OCI-LY7 (cell line): ENCODE measurements at regions not wholly inside any gene's neighbourhood (a gene's known extent, or its start where the extent isn't known, plus 50 kb on each side); places are given as distances from the start of the nearest gene placed in this dataset.

Source experiments
- BruUV-seq: library from RNA; stranded (reverse); fragments of 400-500 nt; replicated peaks from 2 replicates; lab custom pipeline; 2021; lab: Mats Ljungman, UMichigan
- CTCF ChIA-PET: fragments of 300-600 bp; sonication (Branson Sonifier 250); formaldehyde crosslinking; loops from one replicate; lab custom pipeline; 2022; ENCODE audit warnings: antibody characterized with exemption; ENCODE audit not compliant: unreplicated experiment; lab: Charles Lee
- POLR2A ChIA-PET: fragments of 300-600 bp; sonication (Branson Sonifier 250); formaldehyde crosslinking; loops from one replicate; lab custom pipeline; 2022; ENCODE audit warnings: antibody characterized with exemption; lab: Charles Lee
- DNase-seq: peaks from one replicate; pipeline ENCODE4 v3.0.0-alpha.2; 2015; ENCODE audit warnings: low spot score
- H2AFZ ChIP-seq: fragments of 200-600 bp; sonication (generic), shearing (Covaris generic); 2 replicates; pipeline ENCODE4 v1.6.1; 2014; ENCODE audit warnings: mild to moderate bottlenecking, antibody characterized with exemption, low read length, moderate library complexity
- H3K27ac ChIP-seq: fragments of 200-600 bp; sonication (generic); 2 replicates; pipeline ENCODE4 v1.5.1; 2014; ENCODE audit warnings: mixed run types, low read depth, mild to moderate bottlenecking, moderate library complexity, low read length, inconsistent platforms; ENCODE audit not compliant: poor library complexity, severe bottlenecking
- H3K36me3 ChIP-seq: fragments of 200-600 bp; sonication (generic); 2 replicates; pipeline ENCODE4 v1.6.1; 2014; ENCODE audit warnings: mild to moderate bottlenecking, antibody characterized with exemption, low read length, moderate library complexity, mixed read lengths; ENCODE audit not compliant: insufficient read depth
- H3K4me1 ChIP-seq: fragments of 200-600 bp; sonication (generic); 2 replicates; pipeline ENCODE4 v1.5.1; 2014; ENCODE audit warnings: mild to moderate bottlenecking, low read length; ENCODE audit not compliant: insufficient read depth, poor library complexity, severe bottlenecking
- H3K4me2 ChIP-seq: fragments of 200-600 bp; sonication (generic); 2 replicates; pipeline ENCODE4 v1.6.1; 2014; ENCODE audit warnings: mild to moderate bottlenecking, low read length
- H3K4me3 ChIP-seq: fragments of 200-600 bp; sonication (generic); 2 replicates; pipeline ENCODE4 v1.5.1; 2014; ENCODE audit warnings: mild to moderate bottlenecking, low read depth, low read length; ENCODE audit not compliant: poor library complexity, severe bottlenecking
- H3K79me2 ChIP-seq: fragments of 200-600 bp; sonication (generic); 2 replicates; pipeline ENCODE4 v1.6.1; 2016; ENCODE audit warnings: low read depth, mild to moderate bottlenecking, low read length, moderate library complexity, mixed read lengths; ENCODE audit not compliant: insufficient read depth
- H3K9me2 ChIP-seq: fragments of 200-600 bp; sonication (generic); 2 replicates; pipeline ENCODE4 v1.6.1; 2016; ENCODE audit warnings: mild to moderate bottlenecking, low read length, mixed read lengths; ENCODE audit not compliant: insufficient read depth
- H3K9me3 ChIP-seq: fragments of 200-600 bp; sonication (generic); 2 replicates; pipeline ENCODE4 v1.6.1; 2014; ENCODE audit warnings: mild to moderate bottlenecking, mixed run types, low read length, mixed read lengths
- H4K20me1 ChIP-seq: fragments of 200-600 bp; sonication (generic); 2 replicates; pipeline ENCODE4 v1.6.1; 2014; ENCODE audit warnings: mild to moderate bottlenecking, antibody characterized with exemption, low read length, moderate library complexity, mixed read lengths; ENCODE audit not compliant: insufficient read depth
- CTCF ChIP-seq: fragments of 200-600 bp; sonication (generic); conservative IDR thresholded peaks from 2 replicates; pipeline ENCODE4 v1.5.1; 2014; ENCODE audit warnings: mild to moderate bottlenecking, antibody characterized with exemption, low read length, moderate library complexity, mixed read lengths
- EZH2phosphoT487 ChIP-seq: fragments of 200-600 bp; sonication (generic); IDR thresholded peaks from 2 replicates; pipeline ENCODE4 v1.6.1; 2018; ENCODE audit warnings: low read depth, borderline replicate concordance, mild to moderate bottlenecking, mixed run types, antibody characterized with exemption, low read length, moderate library complexity, mixed read lengths
- intact Hi-C: fragments of 100-400 bp; cut with micrococcal nuclease; formaldehyde crosslinking; loops from one replicate; pipeline ENCODE4 v1.10.0; 2022; ENCODE audit not compliant: unreplicated experiment

GRCh38 chr1:243973169-243973568, 77.9 kb upstream of the ZBTB18 start:
- TF ChIP-seq EZH2phosphoT487 = no peak
- TF ChIP-seq CTCF = no peak
- no peaks in the 10 kb centered on the region for H3K36me3 ChIP-seq

GRCh38 chr1:243970077-243970476, 81.0 kb upstream of the ZBTB18 start:
- no peaks in the 10 kb centered on the region for H4K20me1 ChIP-seq
- H3K36me3 ChIP-seq = no peaks in the 10 kb centered on the region
- DNase-seq = no peak
- no peak overlapping the region for H3K4me3 ChIP-seq
- intact Hi-C loops = no loop called here
- CTCF ChIA-PET = no interaction called here
- H3K4me2 ChIP-seq = no peak overlapping the region
- no peak overlapping the region for H3K27ac ChIP-seq
- no peaks in the 10 kb centered on the region for H3K9me3 ChIP-seq
- H3K79me2 ChIP-seq = no peaks in the 10 kb centered on the region
- H2AFZ ChIP-seq = no peak overlapping the region
- TF ChIP-seq CTCF (no peak), EZH2phosphoT487 (no peak)
- no peaks in the 10 kb centered on the region for H3K9me2 ChIP-seq
- no peaks in the 10 kb centered on the region for H3K4me1 ChIP-seq
- POLR2A ChIA-PET = no interaction called here
- BruUV-seq = no TSS peak

More at GRCh38 chr1:243973169-243973568, 77.9 kb upstream of the ZBTB18 start:
- H3K4me1 ChIP-seq = no peaks in the 10 kb centered on the region
- no TSS peak for BruUV-seq
- DNase-seq = no peak
- ChIA-PET CTCF (no interaction called here), POLR2A (no interaction called here)
- no peak overlapping the region for H3K4me2 ChIP-seq
- no peaks in the 10 kb centered on the region for H3K9me2 ChIP-seq
- H3K79me2 ChIP-seq = no peaks in the 10 kb centered on the region
- H4K20me1 ChIP-seq = no peaks in the 10 kb centered on the region
- no peak overlapping the region for H3K27ac ChIP-seq
- no peak overlapping the region for H3K4me3 ChIP-seq
- no peak overlapping the region for H2AFZ ChIP-seq
- no peaks in the 10 kb centered on the region for H3K9me3 ChIP-seq
- intact Hi-C loops = no loop called here

- Histone ChIP-seq H4K20me1 (no peaks in the 10 kb centered on the region), H3K36me3 (no peaks in the 10 kb centered on the region), H3K79me2 (no peaks in the 10 kb centered on the region), H3K9me2 (no peaks in the 10 kb centered on the region), H2AFZ (no peak overlapping the region), H3K4me2 (no peak overlapping the region), H3K4me1 (no peaks in the 10 kb centered on the region), H3K4me3 (no peak overlapping the region), H3K9me3 (no peaks in the 10 kb centered on the region), H3K27ac (no peak overlapping the region)
- DNase-seq = no peak
- no TSS peak for BruUV-seq
- POLR2A ChIA-PET = no interaction called here
- intact Hi-C loops = no loop called here
- no peak for TF ChIP-seq CTCF
- no peak for TF ChIP-seq EZH2phosphoT487
- CTCF ChIA-PET = no interaction called here
These were observed 82.7 kb upstream of the ZBTB18 start for GRCh38 chr1:243968413-243968812.
